Endothelial cell of umbilical vein (primary cell): ENCODE measurements at regions not wholly inside any gene's neighbourhood (a gene's known extent, or its start where the extent isn't known, plus 50 kb on each side); places are given as distances from the start of the nearest gene placed in this dataset.

Source experiments
- BruUV-seq: library from RNA; stranded (reverse); fragments of 400-500 nt; replicated peaks from 2 replicates; lab custom pipeline; 2021; lab: Mats Ljungman, UMichigan
- CTCF ChIA-PET: fragments of 300-600, 350-600 bp; sonication (Branson Sonifier 250); formaldehyde crosslinking; loops from one replicate; lab custom pipeline; 2021; ENCODE audit warnings: antibody characterized with exemption, inconsistent platforms; lab: Charles Lee
- POLR2A ChIA-PET: fragments of 300-600, 350-600 bp; sonication (Branson Sonifier 250); formaldehyde crosslinking; loops from one replicate; lab custom pipeline; 2021; ENCODE audit warnings: antibody characterized with exemption, inconsistent platforms; lab: Charles Lee
- DNase-seq: peaks from one replicate; pipeline ENCODE4 v3.0.0-alpha.2; 2011; ENCODE audit warnings: low read depth, low spot score
- FAIRE-seq: peaks from 2 replicates; lab custom pipeline; 2011; peaks lifted over from hg19 to GRCh38; lab: Jason Lieb, UNC
- H2AFZ ChIP-seq: 2 replicates; pipeline ENCODE4 v1.6.0; 2012; ENCODE audit warnings: low read depth, low read length, control low read depth, inconsistent platforms
- H3K27ac ChIP-seq: 2 replicates; pipeline ENCODE4 v1.5.1; 2011; ENCODE audit warnings: low read depth, mild to moderate bottlenecking, control low read depth, low read length, moderate library complexity; ENCODE audit not compliant: insufficient read depth
- H3K27me3 ChIP-seq, 2 experiments: 2 replicates each; pipeline versions ENCODE4 v1.6.0 to v1.6.1; 2011; ENCODE audit warnings: low read length in 2 of 2, mixed read lengths in 1 of 2; ENCODE audit not compliant: control insufficient read depth in 2 of 2, insufficient read depth in 2 of 2
- H3K36me3 ChIP-seq, 2 experiments: 2 replicates in 1 of 2; 3 replicates in 1 of 2; pipeline ENCODE4 v1.5.1; 2011; ENCODE audit warnings: low read length in 2 of 2, mild to moderate bottlenecking in 1 of 2, moderate library complexity in 1 of 2; ENCODE audit not compliant: control insufficient read depth in 2 of 2, insufficient read depth in 2 of 2; ENCODE audit errors: extremely low read depth in 1 of 2
- H3K4me1 ChIP-seq: 3 replicates; pipeline ENCODE4 v1.5.1; 2011; ENCODE audit warnings: mild to moderate bottlenecking, low read length; ENCODE audit not compliant: control insufficient read depth, insufficient read depth; ENCODE audit errors: extremely low read depth
- H3K4me2 ChIP-seq: 2 replicates; pipeline ENCODE4 v1.6.1; 2011; ENCODE audit warnings: low read length, control low read depth, mixed read lengths; ENCODE audit not compliant: insufficient read depth
- H3K4me3 ChIP-seq, 3 experiments: fragments of 200-600 bp in 1 of 3; sonication (generic), shearing (Covaris generic) in 1 of 3; replicated peaks in 1 of 3; 2 replicates each; pipeline ENCODE4 v1.5.1; 2011 to 2016; ENCODE audit warnings: control low read depth in 3 of 3, low read length in 3 of 3, mild to moderate bottlenecking in 2 of 3, inconsistent platforms in 1 of 3, low read depth in 1 of 3, moderate library complexity in 1 of 3; ENCODE audit not compliant: insufficient read depth in 1 of 3
- H3K79me2 ChIP-seq: 2 replicates; pipeline ENCODE4 v1.6.0; 2012; ENCODE audit warnings: low read length, inconsistent platforms; ENCODE audit not compliant: control insufficient read depth, insufficient read depth
- H3K9ac ChIP-seq: replicated peaks from 2 replicates; pipeline ENCODE3; 2011; ENCODE audit warnings: low read length, control low read depth; ENCODE audit not compliant: insufficient read depth; ENCODE audit errors: extremely low read depth
- H3K9me1 ChIP-seq: replicated peaks from 3 replicates; pipeline ENCODE4 v1.6.0; 2011; ENCODE audit warnings: mild to moderate bottlenecking, low read length; ENCODE audit not compliant: control insufficient read depth, insufficient read depth; ENCODE audit errors: extremely low read depth
- H3K9me3 ChIP-seq: replicated peaks from 2 replicates; pipeline ENCODE4 v1.5.1; 2012; ENCODE audit warnings: low read length, inconsistent platforms; ENCODE audit not compliant: control insufficient read depth, insufficient read depth
- H4K20me1 ChIP-seq: replicated peaks from 2 replicates; pipeline ENCODE3; 2011; ENCODE audit warnings: mild to moderate bottlenecking, low read length; ENCODE audit not compliant: control insufficient read depth, insufficient read depth; ENCODE audit errors: extremely low read depth
- EZH2 ChIP-seq: IDR thresholded peaks from 2 replicates; pipeline ENCODE4 v1.6.1; 2012; ENCODE audit warnings: borderline replicate concordance, low read depth, mild to moderate bottlenecking, moderate library complexity, low read length, inconsistent platforms; ENCODE audit not compliant: severe bottlenecking
- FOS ChIP-seq: IDR thresholded peaks from 2 replicates; pipeline ENCODE4 v1.6.1; 2011; ENCODE audit warnings: mild to moderate bottlenecking, low read length, moderate library complexity, borderline replicate concordance; ENCODE audit not compliant: insufficient read depth
- GATA2 ChIP-seq: IDR thresholded peaks from 2 replicates; pipeline ENCODE4 v1.7.0; 2011; ENCODE audit warnings: low read depth, mild to moderate bottlenecking, moderate library complexity, mixed read lengths, low read length; ENCODE audit not compliant: insufficient read length, insufficient read depth
- MYC ChIP-seq: IDR thresholded peaks from one replicate; pipeline ENCODE4 v1.6.1; 2011; ENCODE audit warnings: mild to moderate bottlenecking, low read depth, low read length
- POLR2A ChIP-seq: IDR thresholded peaks from 2 replicates; pipeline ENCODE4 v1.6.1; 2012; ENCODE audit warnings: low read depth, mild to moderate bottlenecking, control low read depth, low read length
- dilution Hi-C: fragments of 300-500 bp; cut with MboI; formaldehyde crosslinking; loops from one replicate; pipeline ENCODE4 v1.15.0; 2019; ENCODE audit warnings: low sequenced_read_pairs; ENCODE audit not compliant: extremely low pct_ligation_motif_present
- intact Hi-C: fragments of 100-400 bp; cut with micrococcal nuclease; formaldehyde crosslinking; loops from one replicate; pipeline ENCODE4 v1.10.0; 2022
- TF ChIP-seq, protein P1 (sequence below), 2 donors: IDR thresholded peaks; 1 replicate in 1 of 2; 2 replicates in 1 of 2; pipeline ENCODE4 v1.5.1; 2011; ENCODE audit warnings: low read length in 2 of 2, mild to moderate bottlenecking in 2 of 2, moderate library complexity in 2 of 2, control low read depth in 1 of 2, inconsistent platforms in 1 of 2, low read depth in 1 of 2; ENCODE audit not compliant: insufficient read depth in 1 of 2; ENCODE audit errors: extremely low read depth in 1 of 2
- TF ChIP-seq, protein P2 (sequence below): IDR thresholded peaks from 2 replicates; pipeline ENCODE4 v1.6.1; 2011; ENCODE audit not compliant: insufficient read depth, insufficient read length

DNA sequence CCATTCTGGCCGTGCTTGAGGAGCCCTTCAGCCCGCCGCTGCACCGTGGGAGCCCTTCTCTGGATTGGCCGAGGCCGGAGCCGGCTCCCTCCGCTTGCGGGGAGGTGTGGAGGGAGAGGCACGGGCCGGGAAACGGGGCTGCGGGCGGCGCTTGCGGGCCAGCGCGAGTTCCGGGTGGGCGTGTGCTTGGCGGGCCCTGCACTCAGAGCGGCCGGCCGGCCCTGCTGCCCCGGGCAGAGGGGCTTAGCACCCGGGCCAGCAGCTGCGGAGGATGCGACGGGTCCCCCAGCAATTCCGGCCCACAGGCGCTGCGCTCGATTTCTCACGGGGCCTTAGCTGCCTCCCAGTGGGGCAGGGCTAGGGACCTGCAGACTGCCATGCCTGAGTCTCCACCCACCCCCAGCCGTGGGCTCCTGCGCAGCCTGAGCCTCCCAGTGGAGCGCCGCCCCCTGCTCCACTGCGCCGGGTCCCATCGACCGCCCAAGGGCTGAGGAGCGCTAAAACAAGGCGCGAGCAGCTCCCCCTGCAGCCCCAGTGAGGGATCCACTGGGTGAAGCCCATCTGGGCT lies 76.5 kb downstream of the PCDH20 start:
- H3K4me2 ChIP-seq = no peak overlapping the region
- no peak for TF ChIP-seq GATA2
- no peak for TF ChIP-seq MYC
- TF ChIP-seq, protein P1, sequence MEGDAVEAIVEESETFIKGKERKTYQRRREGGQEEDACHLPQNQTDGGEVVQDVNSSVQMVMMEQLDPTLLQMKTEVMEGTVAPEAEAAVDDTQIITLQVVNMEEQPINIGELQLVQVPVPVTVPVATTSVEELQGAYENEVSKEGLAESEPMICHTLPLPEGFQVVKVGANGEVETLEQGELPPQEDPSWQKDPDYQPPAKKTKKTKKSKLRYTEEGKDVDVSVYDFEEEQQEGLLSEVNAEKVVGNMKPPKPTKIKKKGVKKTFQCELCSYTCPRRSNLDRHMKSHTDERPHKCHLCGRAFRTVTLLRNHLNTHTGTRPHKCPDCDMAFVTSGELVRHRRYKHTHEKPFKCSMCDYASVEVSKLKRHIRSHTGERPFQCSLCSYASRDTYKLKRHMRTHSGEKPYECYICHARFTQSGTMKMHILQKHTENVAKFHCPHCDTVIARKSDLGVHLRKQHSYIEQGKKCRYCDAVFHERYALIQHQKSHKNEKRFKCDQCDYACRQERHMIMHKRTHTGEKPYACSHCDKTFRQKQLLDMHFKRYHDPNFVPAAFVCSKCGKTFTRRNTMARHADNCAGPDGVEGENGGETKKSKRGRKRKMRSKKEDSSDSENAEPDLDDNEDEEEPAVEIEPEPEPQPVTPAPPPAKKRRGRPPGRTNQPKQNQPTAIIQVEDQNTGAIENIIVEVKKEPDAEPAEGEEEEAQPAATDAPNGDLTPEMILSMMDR (IDR thresholded peaks at IDR 0.05; ENCODE audit: extremely low read depth in 1 of 2, insufficient read depth in 1 of 2, low read depth in 1 of 2, low read length in 2 of 2) = no peak
- TF ChIP-seq POLR2A = no peak
- no peak for TF ChIP-seq FOS
- TF ChIP-seq, protein P2, sequence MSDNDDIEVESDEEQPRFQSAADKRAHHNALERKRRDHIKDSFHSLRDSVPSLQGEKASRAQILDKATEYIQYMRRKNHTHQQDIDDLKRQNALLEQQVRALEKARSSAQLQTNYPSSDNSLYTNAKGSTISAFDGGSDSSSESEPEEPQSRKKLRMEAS = no peak
- no peak for TF ChIP-seq EZH2
- H3K9me3 ChIP-seq = peaks cover 2% of the 10 kb centered on the region
- dilution Hi-C loops = no loop called here
- FAIRE-seq (no peak), DNase-seq (no peak)
- H3K27ac ChIP-seq = no peak overlapping the region
- H3K9me1 ChIP-seq = no peaks in the 10 kb centered on the region
- CTCF ChIA-PET = no interaction called here
- POLR2A ChIA-PET = no interaction called here
- H3K36me3 ChIP-seq = no peaks in the 10 kb centered on the region
- no peaks in the 10 kb centered on the region for H3K4me1 ChIP-seq
- no TSS peak for BruUV-seq
- H2AFZ ChIP-seq = no peak overlapping the region
- no peaks in the 10 kb centered on the region for H3K79me2 ChIP-seq
- no peaks in the 10 kb centered on the region for H3K27me3 ChIP-seq
- intact Hi-C loops = no loop called here
- H3K4me3 ChIP-seq = no peak overlapping the region
- H3K9ac ChIP-seq = no peak overlapping the region
- no peaks in the 10 kb centered on the region for H4K20me1 ChIP-seq
